ENCODE measurements at regions not wholly inside any gene's neighbourhood (a gene's known extent, or its start where the extent isn't known, plus 50 kb on each side); places are given as distances from the start of the nearest gene placed in this dataset.

GRCh38 chr2:138435701-138436100, 65.9 kb upstream of the SPOPL start:
- H4K20me1 ChIP-seq (replicated peaks; ENCODE audit: insufficient read depth), result no peaks in the 10 kb centered on the region
- H3K4me2 ChIP-seq, result no peak overlapping the region
- ATAC-seq, result no peak
- no peak overlapping the region for H3K4me3 Mint-ChIP-seq
- H3K36me3 Mint-ChIP-seq (ENCODE audit: low read depth), result no peaks in the 10 kb centered on the region
- no peak for DNase-seq (ENCODE audit: low spot score)
- H3K9me2 ChIP-seq (ENCODE audit: insufficient read depth), result no peaks in the 10 kb centered on the region
- no peaks in the 10 kb centered on the region for H3K79me2 ChIP-seq (replicated peaks; ENCODE audit: insufficient read depth)
- H3K36me3 ChIP-seq (ENCODE audit: insufficient read depth), result no peaks in the 10 kb centered on the region
- TF ChIP-seq REST (IDR thresholded peaks at IDR 0.05; ENCODE audit: unreplicated experiment) (no peak), ETS1 (IDR thresholded peaks at IDR 0.05) (no peak)
- no peaks in the 10 kb centered on the region for H3F3A ChIP-seq (replicated peaks; ENCODE audit: low read depth)
- no peaks in the 10 kb centered on the region for H3K4me1 Mint-ChIP-seq
- H3K27me3 Mint-ChIP-seq (ENCODE audit: insufficient read depth, low read depth, poor library complexity), result no peaks in the 10 kb centered on the region
- H3K27me3 ChIP-seq (ENCODE audit: insufficient read depth), result no peaks in the 10 kb centered on the region
- H3K27ac ChIP-seq (ENCODE audit: low read depth), result no peak overlapping the region
- H3K4me3 ChIP-seq, result no peak overlapping the region
- no peaks in the 10 kb centered on the region for H3K9me3 Mint-ChIP-seq
- no peaks in the 10 kb centered on the region for H3K4me1 ChIP-seq (ENCODE audit: insufficient read depth)
- H3K27ac Mint-ChIP-seq, result no peak overlapping the region
- H2AFZ ChIP-seq, result no peak overlapping the region

- H3F3A ChIP-seq (replicated peaks; ENCODE audit: low read depth), result no peaks in the 10 kb centered on the region
- H3K9me3 Mint-ChIP-seq, result no peaks in the 10 kb centered on the region
- H3K27ac Mint-ChIP-seq, result no peak overlapping the region
- 0 out of 2 replicates have a peak, but pooled peaks cover 3% of the 10 kb centered on the region for H3K9me2 ChIP-seq (ENCODE audit: insufficient read depth)
- H3K4me1 Mint-ChIP-seq, result no peaks in the 10 kb centered on the region
- ATAC-seq (no peak), DNase-seq (ENCODE audit: low spot score) (no peak)
- H3K36me3 Mint-ChIP-seq (ENCODE audit: low read depth), result no peaks in the 10 kb centered on the region
- no peak overlapping the region for H3K4me3 Mint-ChIP-seq
- no peaks in the 10 kb centered on the region for H3K27me3 ChIP-seq (ENCODE audit: insufficient read depth)
- no peaks in the 10 kb centered on the region for H3K4me1 ChIP-seq (ENCODE audit: insufficient read depth)
- no peaks in the 10 kb centered on the region for H3K27me3 Mint-ChIP-seq (ENCODE audit: insufficient read depth, low read depth, poor library complexity)
- H3K36me3 ChIP-seq (ENCODE audit: insufficient read depth), result no peaks in the 10 kb centered on the region
- no peak overlapping the region for H2AFZ ChIP-seq
- no peaks in the 10 kb centered on the region for H4K20me1 ChIP-seq (replicated peaks; ENCODE audit: insufficient read depth)
- no peak overlapping the region for H3K4me2 ChIP-seq
- H3K27ac ChIP-seq (ENCODE audit: low read depth), result no peak overlapping the region
- no peak overlapping the region for H3K4me3 ChIP-seq
- no peaks in the 10 kb centered on the region for H3K79me2 ChIP-seq (replicated peaks; ENCODE audit: insufficient read depth)
- no peak for TF ChIP-seq ZNF331 (CRISPR knock-in tag; IDR thresholded peaks at IDR 0.05; ENCODE audit: low read depth)
- TF ChIP-seq EZH2phosphoT487 (IDR thresholded peaks at IDR 0.05; ENCODE audit: unreplicated experiment), result no peak
- no peak for TF ChIP-seq CTCF (conservative IDR thresholded peaks at IDR 0.05; ENCODE audit: low read depth in 2 of 2)
- no peak for TF ChIP-seq JUNB (IDR thresholded peaks at IDR 0.05; ENCODE audit: unreplicated experiment)
- no peak for TF ChIP-seq ZNF462 (CRISPR knock-in tag; IDR thresholded peaks at IDR 0.05)
- TF ChIP-seq POLR2AphosphoS5 (IDR thresholded peaks at IDR 0.05; ENCODE audit: low read depth), result no peak
- TF ChIP-seq EZH2 (IDR thresholded peaks at IDR 0.05; ENCODE audit: low read depth, unreplicated experiment), result no peak
- no peak for TF ChIP-seq NANOG (IDR thresholded peaks at IDR 0.05; ENCODE audit: borderline replicate concordance)
- TF ChIP-seq STAT1 (IDR thresholded peaks at IDR 0.05; ENCODE audit: unreplicated experiment), result no peak
Observed at GRCh38 chr2:138439733-138440132, 61.8 kb upstream of the SPOPL start.

All from GM23338 (cell line).